Thyroid gland (tissue), 4 donors: ENCODE measurements at regions not wholly inside any gene's neighbourhood (a gene's known extent, or its start where the extent isn't known, plus 50 kb on each side); places are given as distances from the start of the nearest gene placed in this dataset.

ENCODE experiments used
- POLR2A ChIP-seq, 2 donors: fragments of 450-650 bp; IDR thresholded peaks; one replicate each; pipeline ENCODE4 v1.6.1; 2017; ENCODE audit warnings: antibody characterized with exemption in 2 of 2, mild to moderate bottlenecking in 2 of 2, moderate library complexity in 1 of 2
- TF ChIP-seq, protein P1 (sequence below), 6 experiments: fragments of 200-600 bp in 3 of 6; fragments of 450-650 bp in 3 of 6; sonication (generic) in 3 of 6; IDR thresholded peaks; one replicate each; pipeline ENCODE4 v1.5.1; 2016 to 2019; ENCODE audit warnings: antibody characterized with exemption in 6 of 6, mild to moderate bottlenecking in 2 of 6, inconsistent platforms in 1 of 6, moderate library complexity in 1 of 6

DNA sequence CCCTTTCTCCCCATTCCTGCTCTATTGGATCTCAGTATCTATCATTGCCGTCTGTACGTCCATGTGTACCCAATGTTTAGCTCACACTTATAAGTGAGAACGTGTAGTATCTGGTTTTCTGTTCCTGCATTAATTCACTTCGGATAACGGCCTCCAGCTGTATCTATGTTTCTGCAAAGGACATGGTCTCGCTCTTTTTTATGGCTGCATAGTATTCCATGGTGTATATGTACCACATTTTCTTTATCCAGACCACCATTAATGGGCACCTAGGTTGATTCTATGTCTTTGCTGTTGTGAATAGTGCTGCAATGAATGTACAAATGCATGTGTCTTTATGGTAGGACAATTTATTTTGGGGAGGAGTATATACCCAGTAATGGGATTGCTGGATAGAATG is 94.4 kb upstream of the MPP7 start:
- TF ChIP-seq, protein P1, sequence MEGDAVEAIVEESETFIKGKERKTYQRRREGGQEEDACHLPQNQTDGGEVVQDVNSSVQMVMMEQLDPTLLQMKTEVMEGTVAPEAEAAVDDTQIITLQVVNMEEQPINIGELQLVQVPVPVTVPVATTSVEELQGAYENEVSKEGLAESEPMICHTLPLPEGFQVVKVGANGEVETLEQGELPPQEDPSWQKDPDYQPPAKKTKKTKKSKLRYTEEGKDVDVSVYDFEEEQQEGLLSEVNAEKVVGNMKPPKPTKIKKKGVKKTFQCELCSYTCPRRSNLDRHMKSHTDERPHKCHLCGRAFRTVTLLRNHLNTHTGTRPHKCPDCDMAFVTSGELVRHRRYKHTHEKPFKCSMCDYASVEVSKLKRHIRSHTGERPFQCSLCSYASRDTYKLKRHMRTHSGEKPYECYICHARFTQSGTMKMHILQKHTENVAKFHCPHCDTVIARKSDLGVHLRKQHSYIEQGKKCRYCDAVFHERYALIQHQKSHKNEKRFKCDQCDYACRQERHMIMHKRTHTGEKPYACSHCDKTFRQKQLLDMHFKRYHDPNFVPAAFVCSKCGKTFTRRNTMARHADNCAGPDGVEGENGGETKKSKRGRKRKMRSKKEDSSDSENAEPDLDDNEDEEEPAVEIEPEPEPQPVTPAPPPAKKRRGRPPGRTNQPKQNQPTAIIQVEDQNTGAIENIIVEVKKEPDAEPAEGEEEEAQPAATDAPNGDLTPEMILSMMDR (IDR thresholded peaks at IDR 0.05) = no peak
- TF ChIP-seq POLR2A (IDR thresholded peaks at IDR 0.05) = no peak
